SK-N-SH treated with all-trans-retinoic acid at 6 μM for 48 hours (cell line): ENCODE measurements at regions not wholly inside any gene's neighbourhood (a gene's known extent, or its start where the extent isn't known, plus 50 kb on each side); places are given as distances from the start of the nearest gene placed in this dataset.

Source experiments
- ATAC-seq: fragments of 200-7000 bp; cut with Tn5 transposase; 3 replicates; pipeline ENCODE4 v1.9.1; 2020; ENCODE audit warnings: mild to moderate bottlenecking, moderate library complexity
- CSRNP3 ChIP-seq: fragments of 250-450 bp; sonication (Bioruptor Pico); IDR thresholded peaks from 2 replicates; pipeline ENCODE4 v1.5.1; 2021; ENCODE audit warnings: mild to moderate bottlenecking, moderate library complexity
- ESRRG ChIP-seq: fragments of 250-450 bp; sonication (Bioruptor Pico); IDR thresholded peaks from 2 replicates; pipeline ENCODE4 v1.6.1; 2021; ENCODE audit warnings: mild to moderate bottlenecking
- GLIS3 ChIP-seq: fragments of 250-450 bp; sonication (Bioruptor Pico); IDR thresholded peaks from 2 replicates; pipeline ENCODE4 v1.5.0; 2020; ENCODE audit warnings: mild to moderate bottlenecking, moderate library complexity
- ISL1 ChIP-seq: fragments of 250-450 bp; sonication (Bioruptor Pico); IDR thresholded peaks from 2 replicates; pipeline ENCODE4 v2.1.2; 2022; ENCODE audit warnings: mild to moderate bottlenecking, moderate library complexity
- POU6F1 ChIP-seq: fragments of 250-450 bp; sonication (Bioruptor Pico); IDR thresholded peaks from 2 replicates; pipeline ENCODE4 v1.8.0; 2021; ENCODE audit warnings: low read depth, mild to moderate bottlenecking, moderate library complexity, borderline replicate concordance
- PPARA ChIP-seq: fragments of 250-450 bp; sonication (Bioruptor Pico); IDR thresholded peaks from 2 replicates; pipeline ENCODE4 v1.5.0; 2020; ENCODE audit warnings: mild to moderate bottlenecking, borderline replicate concordance
- RARB ChIP-seq: fragments of 250-450 bp; sonication (Bioruptor Pico); IDR thresholded peaks from 2 replicates; pipeline ENCODE4 v1.8.0; 2021; ENCODE audit warnings: mild to moderate bottlenecking, moderate library complexity
- SNAI2 ChIP-seq: fragments of 250-450 bp; sonication (Bioruptor Pico); IDR thresholded peaks from 2 replicates; pipeline ENCODE4 v1.5.0; 2020; ENCODE audit warnings: mild to moderate bottlenecking, moderate library complexity
- TCF4 ChIP-seq: fragments of 250-450 bp; sonication (Bioruptor Pico); IDR thresholded peaks from 2 replicates; pipeline ENCODE4 v1.8.0; 2021; ENCODE audit warnings: mild to moderate bottlenecking, moderate library complexity, borderline replicate concordance
- TOX ChIP-seq: fragments of 250-450 bp; sonication (Bioruptor Pico); IDR thresholded peaks from 2 replicates; pipeline ENCODE4 v1.8.0; 2021; ENCODE audit warnings: mild to moderate bottlenecking, moderate library complexity, borderline replicate concordance
- ZC3H10 ChIP-seq: fragments of 250-450 bp; sonication (Bioruptor Pico); IDR thresholded peaks from 2 replicates; pipeline ENCODE4 v1.5.1; 2021; ENCODE audit warnings: mild to moderate bottlenecking, moderate library complexity
- ZFP3 ChIP-seq: fragments of 250-450 bp; sonication (Bioruptor Pico); IDR thresholded peaks from 2 replicates; pipeline ENCODE4 v1.5.0; 2020; ENCODE audit warnings: mild to moderate bottlenecking, moderate library complexity
- ZFP30 ChIP-seq: fragments of 450-650 bp; formaldehyde crosslinking; IDR thresholded peaks from 2 replicates; pipeline ENCODE4 v1.5.0; 2022; ENCODE audit warnings: mild to moderate bottlenecking, moderate library complexity
- ZNF565 ChIP-seq: fragments of 450-650 bp; formaldehyde crosslinking; conservative IDR thresholded peaks from 2 replicates; pipeline ENCODE4 v1.5.0; 2020; ENCODE audit warnings: low read depth, mild to moderate bottlenecking, moderate library complexity
- ZNF70 ChIP-seq: fragments of 450-650 bp; formaldehyde crosslinking; IDR thresholded peaks from 2 replicates; pipeline ENCODE4 v1.5.0; 2020; ENCODE audit warnings: mild to moderate bottlenecking, moderate library complexity
- ZNF8 ChIP-seq: fragments of 450-650 bp; formaldehyde crosslinking; IDR thresholded peaks from 2 replicates; pipeline ENCODE4 v1.5.0; 2020; ENCODE audit warnings: mild to moderate bottlenecking, moderate library complexity
- TF ChIP-seq, protein P1 (sequence below): fragments of 250-450 bp; sonication (Bioruptor Pico); IDR thresholded peaks from 2 replicates; pipeline ENCODE4 v1.5.1; 2020; ENCODE audit warnings: low read depth, mild to moderate bottlenecking, moderate library complexity
- TF ChIP-seq, protein P2 (sequence below): fragments of 250-450 bp; sonication (Bioruptor Pico); IDR thresholded peaks from 2 replicates; pipeline ENCODE4 v1.5.0; 2020; ENCODE audit warnings: mild to moderate bottlenecking, moderate library complexity
- TF ChIP-seq, protein P3 (sequence below): fragments of 250-450 bp; sonication (Bioruptor Pico); IDR thresholded peaks from 2 replicates; pipeline ENCODE4 v1.8.0; 2020; ENCODE audit warnings: mild to moderate bottlenecking, moderate library complexity, borderline replicate concordance

- ATAC-seq, result no peak
- TF ChIP-seq ESRRG (CRISPR knock-in tag) (no peak), ZNF8 (CRISPR knock-in tag) (no peak), GLIS3 (CRISPR knock-in tag) (no peak), PPARA (CRISPR knock-in tag) (no peak), ZNF70 (CRISPR knock-in tag) (no peak), ISL1 (CRISPR knock-in tag) (no peak), TOX (CRISPR knock-in tag) (no peak), RARB (CRISPR knock-in tag) (no peak), TCF4 (CRISPR knock-in tag) (no peak), ZFP30 (CRISPR knock-in tag) (no peak), ZC3H10 (no peak)
- TF ChIP-seq, protein P1, sequence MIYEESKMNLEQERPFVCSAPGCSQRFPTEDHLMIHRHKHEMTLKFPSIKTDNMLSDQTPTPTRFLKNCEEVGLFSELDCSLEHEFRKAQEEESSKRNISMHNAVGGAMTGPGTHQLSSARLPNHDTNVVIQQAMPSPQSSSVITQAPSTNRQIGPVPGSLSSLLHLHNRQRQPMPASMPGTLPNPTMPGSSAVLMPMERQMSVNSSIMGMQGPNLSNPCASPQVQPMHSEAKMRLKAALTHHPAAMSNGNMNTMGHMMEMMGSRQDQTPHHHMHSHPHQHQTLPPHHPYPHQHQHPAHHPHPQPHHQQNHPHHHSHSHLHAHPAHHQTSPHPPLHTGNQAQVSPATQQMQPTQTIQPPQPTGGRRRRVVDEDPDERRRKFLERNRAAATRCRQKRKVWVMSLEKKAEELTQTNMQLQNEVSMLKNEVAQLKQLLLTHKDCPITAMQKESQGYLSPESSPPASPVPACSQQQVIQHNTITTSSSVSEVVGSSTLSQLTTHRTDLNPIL (CRISPR knock-in tag), result no peak
- TF ChIP-seq, protein P2, sequence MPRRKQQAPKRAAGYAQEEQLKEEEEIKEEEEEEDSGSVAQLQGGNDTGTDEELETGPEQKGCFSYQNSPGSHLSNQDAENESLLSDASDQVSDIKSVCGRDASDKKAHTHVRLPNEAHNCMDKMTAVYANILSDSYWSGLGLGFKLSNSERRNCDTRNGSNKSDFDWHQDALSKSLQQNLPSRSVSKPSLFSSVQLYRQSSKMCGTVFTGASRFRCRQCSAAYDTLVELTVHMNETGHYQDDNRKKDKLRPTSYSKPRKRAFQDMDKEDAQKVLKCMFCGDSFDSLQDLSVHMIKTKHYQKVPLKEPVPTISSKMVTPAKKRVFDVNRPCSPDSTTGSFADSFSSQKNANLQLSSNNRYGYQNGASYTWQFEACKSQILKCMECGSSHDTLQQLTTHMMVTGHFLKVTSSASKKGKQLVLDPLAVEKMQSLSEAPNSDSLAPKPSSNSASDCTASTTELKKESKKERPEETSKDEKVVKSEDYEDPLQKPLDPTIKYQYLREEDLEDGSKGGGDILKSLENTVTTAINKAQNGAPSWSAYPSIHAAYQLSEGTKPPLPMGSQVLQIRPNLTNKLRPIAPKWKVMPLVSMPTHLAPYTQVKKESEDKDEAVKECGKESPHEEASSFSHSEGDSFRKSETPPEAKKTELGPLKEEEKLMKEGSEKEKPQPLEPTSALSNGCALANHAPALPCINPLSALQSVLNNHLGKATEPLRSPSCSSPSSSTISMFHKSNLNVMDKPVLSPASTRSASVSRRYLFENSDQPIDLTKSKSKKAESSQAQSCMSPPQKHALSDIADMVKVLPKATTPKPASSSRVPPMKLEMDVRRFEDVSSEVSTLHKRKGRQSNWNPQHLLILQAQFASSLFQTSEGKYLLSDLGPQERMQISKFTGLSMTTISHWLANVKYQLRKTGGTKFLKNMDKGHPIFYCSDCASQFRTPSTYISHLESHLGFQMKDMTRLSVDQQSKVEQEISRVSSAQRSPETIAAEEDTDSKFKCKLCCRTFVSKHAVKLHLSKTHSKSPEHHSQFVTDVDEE (CRISPR knock-in tag), result no peak
Measured at GRCh38 chr1:55645270-55645669, 430.1 kb upstream of the USP24 start.

GRCh38 chr1:55641947-55642346 is 426.8 kb upstream of the USP24 start:
- TF ChIP-seq, protein P1 (CRISPR knock-in tag), result no peak
- ATAC-seq, result no peak

DNA sequence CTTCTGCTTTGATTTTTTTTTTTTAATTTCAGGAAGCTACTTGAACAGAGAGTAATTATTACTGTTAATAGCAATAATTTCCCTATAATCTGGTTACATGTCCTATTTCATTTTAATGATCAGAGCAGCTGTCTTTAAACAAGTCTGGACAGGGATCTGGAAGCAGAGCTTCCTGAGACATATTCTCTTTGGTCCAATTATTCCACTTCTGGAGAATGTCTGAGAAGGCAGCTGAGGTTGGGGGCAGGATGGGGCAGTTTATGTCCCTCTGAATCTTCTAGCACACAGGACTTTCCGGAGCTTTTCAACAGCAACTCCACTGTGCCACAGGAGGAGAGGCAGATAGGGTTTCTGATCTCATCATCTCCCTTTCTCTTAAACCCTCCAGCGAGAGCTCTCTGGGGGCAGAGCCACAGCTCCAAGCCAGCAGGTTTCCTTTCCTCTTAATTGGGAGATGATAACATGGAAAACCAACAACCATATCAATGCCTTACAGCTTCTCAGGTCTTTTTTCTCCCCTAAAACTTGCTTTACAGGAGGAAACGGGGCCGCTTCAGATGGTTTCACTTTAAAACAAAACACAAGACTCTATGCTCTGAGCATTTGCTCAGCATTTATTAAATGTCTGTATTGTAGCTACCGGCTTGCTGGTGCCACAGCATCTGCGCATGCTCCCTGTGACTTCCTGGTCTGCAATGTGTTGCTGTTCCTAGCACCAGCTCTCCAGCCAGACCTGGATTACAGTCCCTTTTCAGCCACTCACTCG is 425.7 kb upstream of the USP24 start:
- ATAC-seq, result peak; percentile 74
- TF ChIP-seq, protein P1 (CRISPR knock-in tag), result no peak
- TF ChIP-seq GLIS3 (CRISPR knock-in tag) (no peak), ZNF70 (CRISPR knock-in tag) (no peak), ZFP3 (no peak), TCF4 (CRISPR knock-in tag) (peak; percentile 49), ZNF565 (no peak), SNAI2 (no peak), ISL1 (CRISPR knock-in tag) (peak; percentile 42)

- no peak for TF ChIP-seq CSRNP3 (CRISPR knock-in tag)
- TF ChIP-seq GLIS3 (CRISPR knock-in tag), result no peak
- no peak for TF ChIP-seq ZNF70 (CRISPR knock-in tag)
- TF ChIP-seq ZNF565, result no peak
- TF ChIP-seq, protein P2 (CRISPR knock-in tag), result no peak
- TF ChIP-seq, protein P3, sequence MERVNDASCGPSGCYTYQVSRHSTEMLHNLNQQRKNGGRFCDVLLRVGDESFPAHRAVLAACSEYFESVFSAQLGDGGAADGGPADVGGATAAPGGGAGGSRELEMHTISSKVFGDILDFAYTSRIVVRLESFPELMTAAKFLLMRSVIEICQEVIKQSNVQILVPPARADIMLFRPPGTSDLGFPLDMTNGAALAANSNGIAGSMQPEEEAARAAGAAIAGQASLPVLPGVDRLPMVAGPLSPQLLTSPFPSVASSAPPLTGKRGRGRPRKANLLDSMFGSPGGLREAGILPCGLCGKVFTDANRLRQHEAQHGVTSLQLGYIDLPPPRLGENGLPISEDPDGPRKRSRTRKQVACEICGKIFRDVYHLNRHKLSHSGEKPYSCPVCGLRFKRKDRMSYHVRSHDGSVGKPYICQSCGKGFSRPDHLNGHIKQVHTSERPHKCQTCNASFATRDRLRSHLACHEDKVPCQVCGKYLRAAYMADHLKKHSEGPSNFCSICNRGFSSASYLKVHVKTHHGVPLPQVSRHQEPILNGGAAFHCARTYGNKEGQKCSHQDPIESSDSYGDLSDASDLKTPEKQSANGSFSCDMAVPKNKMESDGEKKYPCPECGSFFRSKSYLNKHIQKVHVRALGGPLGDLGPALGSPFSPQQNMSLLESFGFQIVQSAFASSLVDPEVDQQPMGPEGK (CRISPR knock-in tag), result no peak
- TF ChIP-seq PPARA (CRISPR knock-in tag), result no peak
- no peak for TF ChIP-seq POU6F1 (CRISPR knock-in tag)
- TF ChIP-seq ZC3H10, result no peak
- ATAC-seq, result no peak
Measured at GRCh38 chr1:55639526-55639925, 424.4 kb upstream of the USP24 start.
